Spleen (tissue), 11 donors: ENCODE measurements at regions not wholly inside any gene's neighbourhood (a gene's known extent, or its start where the extent isn't known, plus 50 kb on each side); places are given as distances from the start of the nearest gene placed in this dataset.

Experiments used
- DNase-seq: peaks from one replicate; pipeline ENCODE4 v3.0.0-alpha.2; 2020
- H3K27ac ChIP-seq, 8 donors: fragments of 200-600 bp; sonication (generic) in 7 of 8; 1 replicate in 4 of 8; 2 replicates in 4 of 8; pipeline versions ENCODE4 v1.5.0 to v1.8.0; 2016 to 2021; ENCODE audit warnings: inconsistent platforms in 4 of 8, mild to moderate bottlenecking in 4 of 8, moderate library complexity in 1 of 8
- H3K27me3 ChIP-seq, 7 donors: fragments of 200-600 bp; sonication (generic) in 6 of 7; replicated peaks in 1 of 7; 1 replicate in 4 of 7; 2 replicates in 3 of 7; pipeline versions ENCODE4 v1.5.0 to v1.8.0; 2016 to 2021; ENCODE audit warnings: inconsistent platforms in 3 of 7, mild to moderate bottlenecking in 1 of 7
- H3K36me3 ChIP-seq, 6 donors: fragments of 200-600 bp; sonication (generic) in 5 of 6; 1 replicate in 4 of 6; 2 replicates in 2 of 6; pipeline versions ENCODE4 v1.5.0 to v1.8.0; 2016 to 2021; ENCODE audit warnings: inconsistent platforms in 2 of 6
- H3K4me1 ChIP-seq, 6 donors: fragments of 200-600 bp; sonication (generic) in 5 of 6; 1 replicate in 3 of 6; 2 replicates in 3 of 6; pipeline versions ENCODE4 v1.5.0 to v1.8.0; 2016 to 2021; ENCODE audit warnings: inconsistent platforms in 3 of 6
- H3K4me3 ChIP-seq, 8 donors: fragments of 200-600 bp; sonication (generic) in 7 of 8; 1 replicate in 4 of 8; 2 replicates in 4 of 8; pipeline versions ENCODE4 v1.5.0 to v1.8.0; 2016 to 2021; ENCODE audit warnings: inconsistent platforms in 4 of 8, mild to moderate bottlenecking in 4 of 8, moderate library complexity in 2 of 8
- H3K9me3 ChIP-seq, 8 donors: fragments of 200-600 bp; sonication (generic) in 7 of 8; 1 replicate in 4 of 8; 2 replicates in 4 of 8; pipeline versions ENCODE4 v1.5.0 to v1.8.0; 2016 to 2021; ENCODE audit warnings: inconsistent platforms in 4 of 8
- POLR2A ChIP-seq, 3 donors: fragments of 450-650 bp; IDR thresholded peaks; one replicate each; pipeline ENCODE4 v1.5.1; 2017; ENCODE audit warnings: antibody characterized with exemption in 3 of 3, mild to moderate bottlenecking in 1 of 3
- POLR2AphosphoS5 ChIP-seq, 3 donors: sonication (generic); formaldehyde crosslinking; IDR thresholded peaks; one replicate each; pipeline ENCODE4 v1.5.1; 2017; ENCODE audit warnings: antibody characterized with exemption in 3 of 3
- WGBS, 5 donors: extraction: QIAGEN DNeasy Blood & Tissue Kit in 3 of 5; methylation state at CpG; one replicate each; pipeline versions ENCODE4 v1.1.5 to v1.1.7; 2013 to 2018; 5-methylcytosine and 5-hydroxymethylcytosine counted together
- intact Hi-C: fragments of 100-400 bp; cut with DNase I; formaldehyde crosslinking; loops from one replicate; pipeline ENCODE4 v1.15.0; 2023; ENCODE audit warnings: low total_unique reads
- TF ChIP-seq, protein P1 (sequence below), 11 experiments: fragments of 200-600 bp in 7 of 11; fragments of 450-650 bp in 4 of 11; sonication (generic) in 4 of 11; IDR thresholded peaks in 8 of 11; conservative IDR thresholded peaks in 3 of 11; 1 replicate in 7 of 11; 2 replicates in 4 of 11; pipeline versions ENCODE4 v1.4.0 to v1.8.0; 2016 to 2021; ENCODE audit warnings: antibody characterized with exemption in 11 of 11, inconsistent platforms in 4 of 11, mild to moderate bottlenecking in 1 of 11
- donor health status: healthy with polysubstance abuse.
- donor health status: DM: no; HTN: no; CAD: no; lungs with moderate emphysema.
- donor health status: DM: no; HTN: no; CAD: no.
- donor health status: Bipolar disorder and iron deficiency.
- donor health status: healthy.
- donor health status: DM: no; HTN: no; CAD: no.
- donor health status: DM: yes; HTN: yes; CAD: no.

DNA sequence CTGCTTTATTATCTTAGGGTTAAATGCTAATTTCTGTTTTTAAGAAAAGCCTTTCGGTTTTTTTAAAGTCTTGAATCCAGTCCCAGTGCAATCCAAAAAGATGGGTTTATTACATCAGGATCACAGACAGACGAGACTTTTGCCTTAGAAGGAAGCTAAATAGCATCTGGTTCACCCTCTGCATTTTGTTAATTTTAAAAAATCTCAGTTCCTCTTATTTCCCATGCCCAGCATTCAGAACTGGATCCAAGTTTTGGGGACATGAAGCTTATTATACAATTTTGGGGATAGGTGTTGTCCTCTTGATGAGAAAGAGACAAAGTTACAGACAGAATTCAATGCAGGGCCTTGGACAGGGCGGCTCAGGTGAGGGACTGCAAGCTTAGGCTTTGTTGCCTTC, 181.5 kb upstream of the LYSMD4 start:
- Histone ChIP-seq H3K4me3 (no peak overlapping the region), H3K27me3 (peaks cover 0 to 31% (median 0%) of the 10 kb centered on the region in 7 donors), H3K27ac (no peak overlapping the region), H3K36me3 (no peaks in the 10 kb centered on the region), H3K4me1 (peaks cover 0 to 15% (median 0%) of the 10 kb centered on the region in 6 donors), H3K9me3 (no peaks in the 10 kb centered on the region)
- 73 to 81% (median 79%) methylated on average over 3 of the region's 3 CpGs for WGBS, 5 donors
- intact Hi-C loops = no loop called here
- no peak for DNase-seq
- TF ChIP-seq POLR2AphosphoS5 (IDR thresholded peaks at IDR 0.05) (no peak), POLR2A (IDR thresholded peaks at IDR 0.05) (no peak)
- TF ChIP-seq, protein P1, sequence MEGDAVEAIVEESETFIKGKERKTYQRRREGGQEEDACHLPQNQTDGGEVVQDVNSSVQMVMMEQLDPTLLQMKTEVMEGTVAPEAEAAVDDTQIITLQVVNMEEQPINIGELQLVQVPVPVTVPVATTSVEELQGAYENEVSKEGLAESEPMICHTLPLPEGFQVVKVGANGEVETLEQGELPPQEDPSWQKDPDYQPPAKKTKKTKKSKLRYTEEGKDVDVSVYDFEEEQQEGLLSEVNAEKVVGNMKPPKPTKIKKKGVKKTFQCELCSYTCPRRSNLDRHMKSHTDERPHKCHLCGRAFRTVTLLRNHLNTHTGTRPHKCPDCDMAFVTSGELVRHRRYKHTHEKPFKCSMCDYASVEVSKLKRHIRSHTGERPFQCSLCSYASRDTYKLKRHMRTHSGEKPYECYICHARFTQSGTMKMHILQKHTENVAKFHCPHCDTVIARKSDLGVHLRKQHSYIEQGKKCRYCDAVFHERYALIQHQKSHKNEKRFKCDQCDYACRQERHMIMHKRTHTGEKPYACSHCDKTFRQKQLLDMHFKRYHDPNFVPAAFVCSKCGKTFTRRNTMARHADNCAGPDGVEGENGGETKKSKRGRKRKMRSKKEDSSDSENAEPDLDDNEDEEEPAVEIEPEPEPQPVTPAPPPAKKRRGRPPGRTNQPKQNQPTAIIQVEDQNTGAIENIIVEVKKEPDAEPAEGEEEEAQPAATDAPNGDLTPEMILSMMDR (IDR thresholded peaks at IDR 0.05 in 8 of 11, conservative IDR thresholded peaks at IDR 0.05 in 3 of 11) = no peak

DNA sequence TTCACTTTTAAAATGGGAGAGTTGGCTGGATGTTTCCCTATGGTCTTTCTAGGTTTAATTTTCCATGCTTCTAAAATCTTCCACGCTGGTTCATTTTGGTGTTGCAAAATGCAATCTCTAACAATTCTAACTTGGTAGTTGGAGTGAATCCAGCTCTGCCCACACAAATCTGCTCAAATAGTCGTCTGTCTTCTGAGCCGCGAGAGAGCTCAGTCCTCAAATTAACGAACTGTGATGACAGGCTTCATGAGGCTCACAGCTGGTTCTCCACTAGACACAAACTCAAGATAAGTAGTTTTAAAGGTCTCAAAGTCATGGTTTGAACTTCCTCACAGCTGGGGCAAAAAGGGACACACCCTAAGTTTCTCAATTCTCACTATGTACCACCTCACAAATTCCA, 178.6 kb upstream of the LYSMD4 start:
- peaks cover 0 to 14% (median 0%) of the 10 kb centered on the region in 6 donors for H3K4me1 ChIP-seq
- H3K9me3 ChIP-seq = peaks cover 0 to 5% (median 0%) of the 10 kb centered on the region in 8 donors
- no peak overlapping the region for H3K4me3 ChIP-seq
- WGBS, 5 donors = 37 to 60% (median 50%) methylated on average over 5 of the region's 5 CpGs
- no peak for TF ChIP-seq POLR2A (IDR thresholded peaks at IDR 0.05)
- peak in 1 of 3 donors; percentile 36 for TF ChIP-seq POLR2AphosphoS5 (IDR thresholded peaks at IDR 0.05)
- TF ChIP-seq, protein P1 (IDR thresholded peaks at IDR 0.05 in 8 of 11, conservative IDR thresholded peaks at IDR 0.05 in 3 of 11) = no peak
- H3K27me3 ChIP-seq = peaks cover 0 to 2% (median 0%) of the 10 kb centered on the region in 7 donors
- intact Hi-C loops = no loop called here
- DNase-seq = no peak
- H3K27ac ChIP-seq = peak overlapping the region in 1 of 8 donors; percentile 25
- no peaks in the 10 kb centered on the region for H3K36me3 ChIP-seq

DNA sequence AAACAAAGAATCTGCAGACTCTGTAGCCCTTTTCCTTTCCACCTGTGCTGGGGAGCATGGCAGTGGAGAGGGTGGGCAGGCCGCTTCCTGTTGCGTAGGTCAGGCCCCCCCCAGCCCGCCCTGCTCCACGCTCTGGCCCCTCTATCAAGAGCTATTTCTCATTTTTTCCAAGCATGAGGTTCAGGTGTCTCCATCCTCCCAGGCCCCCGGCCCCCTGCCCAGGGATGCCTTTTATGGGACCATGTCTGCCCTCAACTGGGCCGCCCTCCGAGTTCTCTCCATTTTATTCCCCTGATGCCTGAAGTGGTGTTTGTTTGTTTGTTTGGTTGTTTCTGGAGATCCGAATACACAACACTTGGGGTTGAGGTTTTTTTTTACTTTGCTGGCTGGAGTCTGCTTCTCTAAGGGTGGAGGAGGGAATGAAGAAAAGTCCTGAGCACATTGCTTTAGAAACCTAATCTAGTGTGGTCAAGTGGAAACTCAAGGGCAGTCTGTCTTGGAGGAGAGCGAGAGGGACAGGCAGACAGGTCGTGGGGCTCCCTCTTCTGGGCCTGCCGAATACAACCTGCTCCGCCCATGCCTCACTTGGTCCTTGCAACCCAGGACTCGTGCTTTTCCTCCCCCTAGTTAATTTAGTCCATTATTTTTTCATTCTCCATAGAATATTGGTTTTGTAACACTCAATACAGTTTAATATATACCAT, 176.5 kb upstream of the LYSMD4 start:
- DNase-seq = no peak
- H3K27ac ChIP-seq = no peak overlapping the region
- H3K36me3 ChIP-seq = no peaks in the 10 kb centered on the region
- H3K9me3 ChIP-seq = peaks cover 0 to 5% (median 0%) of the 10 kb centered on the region in 8 donors
- peaks cover 0 to 3% (median 0%) of the 10 kb centered on the region in 6 donors for H3K4me1 ChIP-seq
- H3K4me3 ChIP-seq = no peak overlapping the region
- 73 to 82% (median 77%) methylated on average over 13 of the region's 13 CpGs for WGBS, 5 donors
- no peaks in the 10 kb centered on the region for H3K27me3 ChIP-seq
- TF ChIP-seq POLR2A (IDR thresholded peaks at IDR 0.05) (no peak), POLR2AphosphoS5 (IDR thresholded peaks at IDR 0.05) (no peak)
- TF ChIP-seq, protein P1 (IDR thresholded peaks at IDR 0.05 in 8 of 11, conservative IDR thresholded peaks at IDR 0.05 in 3 of 11) = no peak
- intact Hi-C loops = no loop called here

DNA sequence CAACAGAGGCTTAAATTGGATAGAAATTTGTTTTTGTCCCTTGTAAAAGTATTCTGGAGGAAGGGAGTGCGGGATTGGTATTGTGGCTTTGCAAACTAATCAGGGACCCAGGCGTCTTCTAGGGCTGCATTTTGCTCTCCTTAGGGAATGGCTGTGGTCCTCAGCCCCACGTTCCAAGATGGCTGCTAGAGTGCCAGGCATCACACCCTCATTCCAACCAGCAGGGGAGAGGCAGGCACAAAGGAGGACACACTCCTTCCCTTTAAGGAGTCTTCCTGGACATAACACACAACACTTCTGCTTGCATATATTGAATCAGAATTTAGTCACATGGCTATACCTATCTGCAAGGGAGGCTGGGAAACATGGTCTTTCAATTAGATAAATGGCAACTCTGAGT, 174.5 kb upstream of the LYSMD4 start:
- H3K27ac ChIP-seq = no peak overlapping the region
- 86 to 98% (median 89%) methylated on average over 3 of the region's 3 CpGs for WGBS, 5 donors

More for the DNA sequence above, 174.5 kb upstream of the LYSMD4 start:
- DNase-seq = no peak
- Histone ChIP-seq H3K4me3 (no peak overlapping the region), H3K36me3 (no peaks in the 10 kb centered on the region), H3K4me1 (peaks cover 0 to 3% (median 0%) of the 10 kb centered on the region in 6 donors), H3K27me3 (no peaks in the 10 kb centered on the region), H3K9me3 (peaks cover 0 to 5% (median 0%) of the 10 kb centered on the region in 8 donors)
- TF ChIP-seq POLR2A (IDR thresholded peaks at IDR 0.05) = no peak
- no peak for TF ChIP-seq POLR2AphosphoS5 (IDR thresholded peaks at IDR 0.05)
- TF ChIP-seq, protein P1 (IDR thresholded peaks at IDR 0.05 in 8 of 11, conservative IDR thresholded peaks at IDR 0.05 in 3 of 11) = no peak
- intact Hi-C loops = no loop called here
